Omental fat pad (tissue), 3 donors: ENCODE measurements at regions not wholly inside any gene's neighbourhood (a gene's known extent, or its start where the extent isn't known, plus 50 kb on each side); places are given as distances from the start of the nearest gene placed in this dataset.

Experiments
- ATAC-seq: fragments of 150-250 bp; one replicate; pipeline ENCODE4 v1.9.1; 2016; ENCODE audit warnings: mild to moderate bottlenecking, moderate library complexity; ENCODE audit not compliant: low FRiP score
- DNase-seq: peaks from one replicate; pipeline ENCODE4 v3.0.0-alpha.2; 2019; ENCODE audit warnings: low spot score
- TF ChIP-seq, protein P1 (sequence below), 3 donors: fragments of 450-650 bp; IDR thresholded peaks; one replicate each; pipeline ENCODE4 v1.5.1; 2016 to 2017; ENCODE audit warnings: antibody characterized with exemption in 3 of 3, mild to moderate bottlenecking in 3 of 3, moderate library complexity in 2 of 3

DNA sequence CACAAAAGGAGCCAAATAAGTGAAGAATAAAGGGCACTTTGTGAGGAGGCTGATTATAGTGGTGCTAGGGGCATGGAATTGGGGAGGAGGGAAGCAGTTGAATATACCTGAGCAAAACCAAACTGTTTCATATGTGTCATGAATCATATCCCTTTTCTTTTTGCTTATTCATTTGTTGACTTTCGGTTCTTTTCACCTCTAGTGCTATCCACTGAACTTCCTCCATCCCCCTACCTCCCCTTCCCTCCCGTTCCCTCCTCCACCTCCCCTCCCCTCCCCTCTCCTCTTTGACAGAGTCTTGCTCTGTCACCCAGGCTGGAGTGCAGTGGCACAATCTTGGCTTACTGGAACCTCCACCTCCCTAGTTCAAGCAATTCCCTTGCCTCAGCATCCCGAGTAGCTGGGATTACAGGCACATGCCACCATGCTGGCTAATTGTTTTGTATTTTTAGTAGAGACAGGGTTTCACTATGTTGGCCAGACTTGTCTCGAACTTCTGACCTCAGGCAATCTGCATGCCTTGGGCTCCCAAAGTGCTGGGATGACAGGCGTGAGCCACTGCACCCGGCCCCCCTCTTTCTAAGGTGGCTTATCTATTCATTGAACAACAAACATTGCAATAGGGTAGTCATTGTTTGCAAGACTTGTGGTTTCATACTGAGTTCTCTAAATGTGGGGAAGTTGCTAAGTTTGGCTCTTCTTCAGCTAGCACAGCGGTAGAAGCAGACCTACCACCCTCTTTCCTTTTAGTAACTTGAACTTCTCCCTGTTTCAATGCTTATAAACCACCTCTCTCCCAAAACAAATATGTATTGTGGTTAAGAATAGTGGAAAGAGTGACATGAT, 150.4 kb upstream of the PRPS1L1 start:
- TF ChIP-seq, protein P1, sequence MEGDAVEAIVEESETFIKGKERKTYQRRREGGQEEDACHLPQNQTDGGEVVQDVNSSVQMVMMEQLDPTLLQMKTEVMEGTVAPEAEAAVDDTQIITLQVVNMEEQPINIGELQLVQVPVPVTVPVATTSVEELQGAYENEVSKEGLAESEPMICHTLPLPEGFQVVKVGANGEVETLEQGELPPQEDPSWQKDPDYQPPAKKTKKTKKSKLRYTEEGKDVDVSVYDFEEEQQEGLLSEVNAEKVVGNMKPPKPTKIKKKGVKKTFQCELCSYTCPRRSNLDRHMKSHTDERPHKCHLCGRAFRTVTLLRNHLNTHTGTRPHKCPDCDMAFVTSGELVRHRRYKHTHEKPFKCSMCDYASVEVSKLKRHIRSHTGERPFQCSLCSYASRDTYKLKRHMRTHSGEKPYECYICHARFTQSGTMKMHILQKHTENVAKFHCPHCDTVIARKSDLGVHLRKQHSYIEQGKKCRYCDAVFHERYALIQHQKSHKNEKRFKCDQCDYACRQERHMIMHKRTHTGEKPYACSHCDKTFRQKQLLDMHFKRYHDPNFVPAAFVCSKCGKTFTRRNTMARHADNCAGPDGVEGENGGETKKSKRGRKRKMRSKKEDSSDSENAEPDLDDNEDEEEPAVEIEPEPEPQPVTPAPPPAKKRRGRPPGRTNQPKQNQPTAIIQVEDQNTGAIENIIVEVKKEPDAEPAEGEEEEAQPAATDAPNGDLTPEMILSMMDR (IDR thresholded peaks at IDR 0.05): no peak
- no peak for ATAC-seq
- no peak for DNase-seq

DNA sequence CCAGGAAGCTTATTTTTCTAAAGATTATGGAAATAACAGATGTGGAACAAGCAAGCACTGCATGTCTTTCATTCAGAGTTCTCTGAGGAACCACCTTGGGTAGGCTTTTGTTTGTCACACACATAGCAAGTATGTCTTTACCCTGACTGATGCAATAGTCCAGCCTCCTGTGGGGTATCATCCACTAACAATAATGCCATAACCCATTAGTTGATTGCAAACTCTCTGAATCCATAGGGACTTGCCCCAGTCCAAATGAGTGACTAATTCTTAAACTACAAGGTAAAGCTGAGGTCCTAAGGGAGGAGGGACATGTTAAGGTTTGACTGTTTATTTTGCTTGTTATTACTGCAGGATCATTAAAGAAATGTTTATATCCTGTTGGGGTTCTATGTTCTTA, 151.4 kb upstream of the PRPS1L1 start:
- TF ChIP-seq, protein P1 (IDR thresholded peaks at IDR 0.05): no peak
- DNase-seq: no peak
- no peak for ATAC-seq

DNA sequence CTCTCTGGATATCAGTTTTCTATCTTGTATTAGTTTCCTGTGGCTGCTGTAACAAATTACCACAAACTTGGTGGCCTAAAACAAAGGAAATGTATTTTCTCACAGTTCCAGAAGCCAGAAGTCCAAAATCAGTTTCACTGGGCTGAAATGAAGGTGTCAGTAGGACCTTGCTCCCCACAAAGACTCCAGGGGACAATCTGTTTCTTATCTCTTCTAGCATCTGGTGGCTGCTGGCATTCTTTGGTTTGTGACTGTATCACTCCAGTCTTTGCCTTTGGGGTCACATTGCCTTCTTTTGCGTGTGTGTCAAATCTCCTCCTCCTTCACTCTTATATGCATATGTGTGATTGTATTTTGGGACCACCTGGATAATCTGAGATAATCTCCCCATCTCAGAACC, 153.0 kb upstream of the PRPS1L1 start:
- ATAC-seq (no peak), DNase-seq (no peak)
- TF ChIP-seq, protein P1 (IDR thresholded peaks at IDR 0.05): no peak

DNA sequence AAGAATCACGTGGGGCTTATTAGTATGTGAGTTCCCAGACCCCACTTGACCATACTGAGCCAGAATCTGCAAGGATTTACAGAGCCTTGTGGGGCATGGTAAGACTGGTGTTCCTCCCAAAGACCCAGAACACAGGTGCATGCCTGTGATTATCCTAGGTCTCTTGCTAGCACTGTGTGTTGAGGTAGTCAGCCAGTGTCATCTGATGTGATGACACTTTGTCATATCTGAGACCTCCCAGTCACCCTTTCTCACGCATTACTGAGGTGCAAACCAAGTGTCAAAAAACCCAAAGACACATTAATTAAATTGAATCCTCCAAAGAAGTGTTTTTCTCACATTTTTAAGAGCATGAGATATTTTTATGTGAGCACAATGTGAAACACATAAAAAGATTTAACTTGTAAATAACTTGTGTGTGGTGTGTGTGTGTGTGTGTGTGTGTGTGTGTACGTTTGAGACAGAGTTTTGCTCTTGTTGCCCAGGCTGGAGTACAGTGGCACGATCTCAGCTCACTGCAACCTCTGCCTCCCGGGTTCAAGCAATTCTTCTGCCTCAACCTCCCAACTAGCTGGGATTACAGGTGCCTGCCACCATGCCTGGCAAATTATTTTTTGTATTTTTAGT, 162.0 kb upstream of the PRPS1L1 start:
- DNase-seq: no peak
- TF ChIP-seq, protein P1 (IDR thresholded peaks at IDR 0.05): no peak
- no peak for ATAC-seq

DNA sequence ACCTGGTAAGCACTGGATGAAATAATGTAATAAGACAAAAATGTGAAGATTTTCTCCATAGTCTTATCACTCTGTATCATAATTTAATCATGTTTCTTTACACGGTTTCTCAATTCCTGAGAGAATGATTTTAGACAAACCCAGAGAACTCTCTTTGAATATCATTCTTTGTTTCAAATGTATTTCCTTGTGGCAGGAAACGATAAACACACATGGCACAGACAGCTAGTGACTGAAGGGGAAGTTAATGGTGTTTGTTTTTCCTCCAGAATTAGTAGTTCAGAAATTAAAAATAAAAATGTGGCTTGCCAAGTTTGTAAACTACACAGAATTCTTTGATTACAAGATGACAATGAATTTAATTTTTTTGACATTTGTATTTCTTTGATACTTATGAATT, 163.7 kb upstream of the PRPS1L1 start:
- no peak for ATAC-seq
- TF ChIP-seq, protein P1 (IDR thresholded peaks at IDR 0.05): no peak
- DNase-seq: no peak

DNA sequence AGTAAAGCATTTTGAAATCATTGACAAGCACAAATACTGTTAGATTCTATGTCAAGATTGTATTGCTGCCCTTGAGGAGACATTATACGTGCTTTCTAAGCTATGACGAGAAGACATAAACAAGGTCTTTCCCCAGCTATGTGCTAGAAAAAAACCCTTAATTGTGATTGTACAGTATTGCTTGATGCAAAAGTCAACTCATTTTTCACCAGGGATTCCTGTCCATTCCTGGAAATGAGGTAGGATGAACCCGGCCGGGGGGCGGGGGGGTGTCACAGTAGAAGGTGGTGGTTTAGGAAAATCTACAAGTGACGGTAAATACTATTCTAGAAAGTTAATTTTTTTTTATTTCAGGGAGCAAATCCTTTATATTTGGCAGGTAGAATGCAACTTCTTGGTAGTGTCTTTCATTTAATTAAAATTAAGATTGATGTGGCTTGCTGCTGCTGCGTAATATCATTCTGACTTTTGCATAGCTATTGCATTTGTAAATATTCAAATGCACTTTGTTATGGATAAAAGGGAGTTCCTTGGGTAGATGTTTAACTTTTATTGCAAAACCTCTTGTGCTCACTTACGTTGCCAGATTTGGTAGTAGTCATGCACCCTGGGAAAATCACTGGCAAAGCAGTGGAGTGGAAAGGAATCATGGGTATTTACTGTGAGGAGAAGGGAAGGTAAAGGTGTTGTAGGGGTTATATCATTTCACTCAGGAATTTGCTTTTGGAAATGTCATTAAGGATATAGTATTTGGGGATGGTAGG, 164.4 kb upstream of the PRPS1L1 start:
- DNase-seq (no peak), ATAC-seq (no peak)
- TF ChIP-seq, protein P1 (IDR thresholded peaks at IDR 0.05): no peak
